Tibial nerve (tissue), 4 donors: ENCODE measurements at regions not wholly inside any gene's neighbourhood (a gene's known extent, or its start where the extent isn't known, plus 50 kb on each side); places are given as distances from the start of the nearest gene placed in this dataset.

Source experiments
- DNase-seq, 2 donors: peaks; one replicate each; pipeline ENCODE4 v3.0.0-alpha.2; 2019; ENCODE audit warnings: low spot score in 2 of 2
- H3K27ac ChIP-seq, 4 donors: fragments of 200-600 bp; sonication (generic) in 3 of 4; one replicate each; pipeline ENCODE4 v1.5.1; 2017 to 2019; ENCODE audit warnings: mild to moderate bottlenecking in 1 of 4
- H3K27me3 ChIP-seq, 2 donors: fragments of 200-600 bp; sonication (generic) in 1 of 2; one replicate each; pipeline versions ENCODE4 v1.5.1 to v1.6.0; 2017 to 2019
- H3K36me3 ChIP-seq, 3 donors: fragments of 200-600 bp; sonication (generic); one replicate each; pipeline ENCODE4 v1.5.1; 2018 to 2019
- H3K4me1 ChIP-seq, 4 donors: fragments of 200-600 bp; sonication (generic) in 3 of 4; one replicate each; pipeline ENCODE4 v1.5.1; 2017 to 2019
- H3K4me3 ChIP-seq, 4 donors: fragments of 200-600 bp; sonication (generic) in 3 of 4; one replicate each; pipeline ENCODE4 v1.5.1; 2017 to 2019; ENCODE audit warnings: mild to moderate bottlenecking in 1 of 4, moderate library complexity in 1 of 4
- H3K9me3 ChIP-seq, 4 donors: fragments of 200-600 bp; sonication (generic) in 3 of 4; one replicate each; pipeline ENCODE4 v1.5.1; 2017 to 2019
- CTCF ChIP-seq, 5 experiments: fragments of 200-600 bp in 3 of 5; fragments of 450-650 bp in 2 of 5; sonication (generic) in 3 of 5; IDR thresholded peaks; one replicate each; pipeline ENCODE4 v1.5.1; 2016 to 2019; ENCODE audit warnings: antibody characterized with exemption in 5 of 5, mild to moderate bottlenecking in 3 of 5, moderate library complexity in 2 of 5
- EP300 ChIP-seq, 2 donors: sonication (generic); formaldehyde crosslinking; IDR thresholded peaks; one replicate each; pipeline ENCODE4 v1.6.1; 2017; ENCODE audit warnings: antibody characterized with exemption in 2 of 2, mild to moderate bottlenecking in 1 of 2
- POLR2A ChIP-seq, 2 donors: fragments of 450-650 bp; IDR thresholded peaks; one replicate each; pipeline ENCODE4 v1.6.1; 2017; ENCODE audit warnings: antibody characterized with exemption in 2 of 2, mild to moderate bottlenecking in 2 of 2, moderate library complexity in 2 of 2
- WGBS, 2 donors: methylation state at CpG; one replicate each; pipeline ENCODE4 v1.1.5; 2018; 5-methylcytosine and 5-hydroxymethylcytosine counted together

GRCh38 chr5:61680247-61680646 is 348.2 kb downstream of the ZSWIM6 start:
- WGBS, 2 donors = 83 to 90% methylated on average over 2 of the region's 2 CpGs
- Histone ChIP-seq H3K36me3 (no peaks in the 10 kb centered on the region), H3K4me1 (peaks cover 0 to 8% (median 4%) of the 10 kb centered on the region in 4 donors), H3K4me3 (no peak overlapping the region), H3K27ac (no peak overlapping the region), H3K9me3 (no peaks in the 10 kb centered on the region), H3K27me3 (no peaks in the 10 kb centered on the region)
- DNase-seq = no peak
- TF ChIP-seq CTCF (IDR thresholded peaks at IDR 0.05) (no peak), EP300 (IDR thresholded peaks at IDR 0.05) (no peak), POLR2A (IDR thresholded peaks at IDR 0.05) (no peak)

- peaks cover 0 to 16% (median 0%) of the 10 kb centered on the region in 4 donors for H3K4me1 ChIP-seq
- no peaks in the 10 kb centered on the region for H3K9me3 ChIP-seq
- no peaks in the 10 kb centered on the region for H3K36me3 ChIP-seq
- no peak for DNase-seq
- no peaks in the 10 kb centered on the region for H3K27me3 ChIP-seq
- no peak overlapping the region for H3K27ac ChIP-seq
- TF ChIP-seq CTCF (IDR thresholded peaks at IDR 0.05) = no peak
- TF ChIP-seq EP300 (IDR thresholded peaks at IDR 0.05) = no peak
- no peak for TF ChIP-seq POLR2A (IDR thresholded peaks at IDR 0.05)
- no peak overlapping the region for H3K4me3 ChIP-seq
- WGBS, 2 donors = 61 to 73% methylated on average over 5 of the region's 5 CpGs
These were observed 351.1 kb downstream of the ZSWIM6 start for GRCh38 chr5:61683148-61683547.

GRCh38 chr5:61683926-61684325 is 351.9 kb downstream of the ZSWIM6 start:
- WGBS, 2 donors = 76 to 91% methylated on average over 2 of the region's 2 CpGs
- no peak overlapping the region for H3K27ac ChIP-seq
- no peak overlapping the region for H3K4me3 ChIP-seq
- H3K36me3 ChIP-seq = no peaks in the 10 kb centered on the region
- no peak for DNase-seq
- TF ChIP-seq CTCF (IDR thresholded peaks at IDR 0.05) = no peak
- no peak for TF ChIP-seq POLR2A (IDR thresholded peaks at IDR 0.05)
- TF ChIP-seq EP300 (IDR thresholded peaks at IDR 0.05) = no peak
- no peaks in the 10 kb centered on the region for H3K27me3 ChIP-seq
- no peaks in the 10 kb centered on the region for H3K9me3 ChIP-seq
- peaks cover 0 to 16% (median 0%) of the 10 kb centered on the region in 4 donors for H3K4me1 ChIP-seq

- Histone ChIP-seq H3K4me1 (peaks cover 0 to 16% (median 0%) of the 10 kb centered on the region in 4 donors), H3K27me3 (no peaks in the 10 kb centered on the region), H3K27ac (no peak overlapping the region), H3K9me3 (no peaks in the 10 kb centered on the region), H3K36me3 (no peaks in the 10 kb centered on the region), H3K4me3 (no peak overlapping the region)
- WGBS, 2 donors = 34 to 35% methylated on average over 5 of the region's 5 CpGs
- DNase-seq = no peak
- TF ChIP-seq POLR2A (IDR thresholded peaks at IDR 0.05) (no peak), CTCF (IDR thresholded peaks at IDR 0.05) (no peak), EP300 (IDR thresholded peaks at IDR 0.05) (no peak)
These were observed 354.6 kb downstream of the ZSWIM6 start for GRCh38 chr5:61686491-61687257.

- Histone ChIP-seq H3K4me3 (no peak overlapping the region), H3K27ac (no peak overlapping the region), H3K9me3 (peaks cover 0 to 4% (median under 1%) of the 10 kb centered on the region in 4 donors), H3K27me3 (no peaks in the 10 kb centered on the region), H3K4me1 (peaks cover 0 to 16% (median 0%) of the 10 kb centered on the region in 4 donors), H3K36me3 (no peaks in the 10 kb centered on the region)
- 44 to 51% methylated on average over 5 of the region's 5 CpGs for WGBS, 2 donors
- TF ChIP-seq EP300 (IDR thresholded peaks at IDR 0.05) = no peak
- TF ChIP-seq POLR2A (IDR thresholded peaks at IDR 0.05) = no peak
- TF ChIP-seq CTCF (IDR thresholded peaks at IDR 0.05) = no peak
- DNase-seq = no peak
These were observed 355.3 kb downstream of the ZSWIM6 start for GRCh38 chr5:61687371-61687770.
